ENCODE measurements at regions not wholly inside any gene's neighbourhood (a gene's known extent, or its start where the extent isn't known, plus 50 kb on each side); places are given as distances from the start of the nearest gene placed in this dataset.

DNA sequence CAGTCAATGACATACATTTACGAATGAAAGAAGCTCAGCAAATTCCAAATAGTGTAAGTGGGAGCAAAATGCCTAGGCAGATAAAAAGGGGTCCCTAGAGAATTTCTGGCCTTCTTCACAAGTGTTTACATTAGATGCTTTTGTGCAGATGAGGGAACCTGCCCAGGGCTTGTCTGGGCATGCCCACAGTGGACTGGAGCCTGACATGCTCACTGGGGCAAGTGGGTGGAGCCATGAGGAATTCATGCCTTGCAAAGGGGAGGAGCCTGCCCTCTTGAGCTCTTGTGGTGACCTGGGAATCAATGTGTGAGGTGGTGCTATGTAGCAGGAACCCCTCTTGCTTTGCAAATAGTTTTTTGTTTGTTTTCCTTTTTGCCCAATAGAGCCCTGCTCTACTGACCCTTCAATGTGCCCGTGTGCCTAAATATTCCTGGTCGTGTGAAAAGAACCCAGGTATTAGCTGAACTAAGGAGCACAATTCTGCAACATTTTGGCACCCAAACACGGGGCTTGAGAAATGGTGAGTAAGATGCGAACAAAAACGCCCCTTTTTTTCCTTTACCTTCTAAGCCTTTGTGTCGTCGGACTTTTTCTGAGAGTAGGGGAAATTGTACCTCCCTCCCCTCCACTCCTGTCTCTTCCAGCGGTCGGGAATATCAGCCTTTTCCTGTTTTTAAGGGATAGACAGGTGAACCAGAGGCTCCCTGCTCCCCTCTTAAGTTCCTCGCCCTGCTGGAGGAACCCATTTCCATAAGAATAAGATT, 433.8 kb upstream of the CDH9 start:
- Histone ChIP-seq H3K36me3 (ENCODE audit: insufficient read depth, low read length) (no peaks in the 10 kb centered on the region), H4K20me1 (ENCODE audit: insufficient read depth, low read length) (no peaks in the 10 kb centered on the region), H3K9me2 (ENCODE audit: insufficient read depth, low read length) (no peaks in the 10 kb centered on the region), H2AFZ (ENCODE audit: low read length) (no peak overlapping the region), H3K4me1 (ENCODE audit: insufficient read depth, low read length, poor library complexity, severe bottlenecking) (no peaks in the 10 kb centered on the region), H3K27ac (ENCODE audit: low read depth, low read length, poor library complexity, severe bottlenecking) (no peak overlapping the region), H3K4me2 (ENCODE audit: low read length) (peak overlapping the region; percentile 41; the same call in 1 of the 2 replicates), H3K4me3 (ENCODE audit: low read depth, low read length, poor library complexity, severe bottlenecking) (no peak overlapping the region), H3K9me3 (ENCODE audit: low read length) (peaks cover 14% of the 10 kb centered on the region; the same call in 1 of the 2 replicates), H3K79me2 (ENCODE audit: insufficient read depth, low read depth, low read length) (no peaks in the 10 kb centered on the region)
- TF ChIP-seq EZH2phosphoT487 (IDR thresholded peaks at IDR 0.05; ENCODE audit: borderline replicate concordance, low read depth, low read length): no peak
- TF ChIP-seq, protein P1, sequence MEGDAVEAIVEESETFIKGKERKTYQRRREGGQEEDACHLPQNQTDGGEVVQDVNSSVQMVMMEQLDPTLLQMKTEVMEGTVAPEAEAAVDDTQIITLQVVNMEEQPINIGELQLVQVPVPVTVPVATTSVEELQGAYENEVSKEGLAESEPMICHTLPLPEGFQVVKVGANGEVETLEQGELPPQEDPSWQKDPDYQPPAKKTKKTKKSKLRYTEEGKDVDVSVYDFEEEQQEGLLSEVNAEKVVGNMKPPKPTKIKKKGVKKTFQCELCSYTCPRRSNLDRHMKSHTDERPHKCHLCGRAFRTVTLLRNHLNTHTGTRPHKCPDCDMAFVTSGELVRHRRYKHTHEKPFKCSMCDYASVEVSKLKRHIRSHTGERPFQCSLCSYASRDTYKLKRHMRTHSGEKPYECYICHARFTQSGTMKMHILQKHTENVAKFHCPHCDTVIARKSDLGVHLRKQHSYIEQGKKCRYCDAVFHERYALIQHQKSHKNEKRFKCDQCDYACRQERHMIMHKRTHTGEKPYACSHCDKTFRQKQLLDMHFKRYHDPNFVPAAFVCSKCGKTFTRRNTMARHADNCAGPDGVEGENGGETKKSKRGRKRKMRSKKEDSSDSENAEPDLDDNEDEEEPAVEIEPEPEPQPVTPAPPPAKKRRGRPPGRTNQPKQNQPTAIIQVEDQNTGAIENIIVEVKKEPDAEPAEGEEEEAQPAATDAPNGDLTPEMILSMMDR (conservative IDR thresholded peaks at IDR 0.05; ENCODE audit: low read length): no peak
- POLR2A ChIA-PET: no interaction called here
- DNase-seq (ENCODE audit: low spot score): no peak
- CTCF ChIA-PET (ENCODE audit: unreplicated experiment): no interaction called here
- BruUV-seq (replicated peaks): no TSS peak
- intact Hi-C loops (cut with micrococcal nuclease; ENCODE audit: unreplicated experiment): no loop called here

DNA sequence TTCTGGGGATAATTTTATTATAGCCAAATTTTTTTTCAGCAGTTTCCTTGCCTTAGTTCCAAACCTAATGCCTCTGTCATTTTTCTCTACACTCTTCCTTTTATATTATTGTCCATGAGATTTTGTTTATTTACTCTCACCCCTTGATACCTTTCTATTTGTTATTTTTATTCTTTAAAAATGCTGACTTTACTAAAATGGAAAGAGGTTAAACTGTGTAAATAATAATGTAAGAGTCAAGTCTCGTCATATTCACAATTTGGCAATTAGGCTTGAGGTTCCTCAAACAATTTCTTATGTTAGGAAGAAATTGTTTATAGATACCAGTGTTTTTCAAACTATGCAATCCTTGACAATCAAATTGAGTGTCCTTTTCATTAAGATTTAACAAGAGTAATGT, 428.6 kb upstream of the CDH9 start:
- Histone ChIP-seq H2AFZ (ENCODE audit: low read length) (no peak overlapping the region), H3K27ac (ENCODE audit: low read depth, low read length, poor library complexity, severe bottlenecking) (no peak overlapping the region), H3K79me2 (ENCODE audit: insufficient read depth, low read depth, low read length) (no peaks in the 10 kb centered on the region), H4K20me1 (ENCODE audit: insufficient read depth, low read length) (no peaks in the 10 kb centered on the region), H3K4me1 (ENCODE audit: insufficient read depth, low read length, poor library complexity, severe bottlenecking) (no peaks in the 10 kb centered on the region), H3K36me3 (ENCODE audit: insufficient read depth, low read length) (no peaks in the 10 kb centered on the region), H3K4me3 (ENCODE audit: low read depth, low read length, poor library complexity, severe bottlenecking) (no peak overlapping the region), H3K9me2 (ENCODE audit: insufficient read depth, low read length) (no peaks in the 10 kb centered on the region), H3K4me2 (ENCODE audit: low read length) (no peak overlapping the region), H3K9me3 (ENCODE audit: low read length) (peaks cover 11% of the 10 kb centered on the region; the same call in 1 of the 2 replicates)
- TF ChIP-seq EZH2phosphoT487 (IDR thresholded peaks at IDR 0.05; ENCODE audit: borderline replicate concordance, low read depth, low read length): no peak
- TF ChIP-seq, protein P1 (conservative IDR thresholded peaks at IDR 0.05; ENCODE audit: low read length): no peak
- no peak for DNase-seq (ENCODE audit: low spot score)
- ChIA-PET CTCF (ENCODE audit: unreplicated experiment) (no interaction called here), POLR2A (interaction anchor here (1.2 kb wide), 1 partner anchor 8 kb away, joined by 3 read pairs; no protein-coding TSS in a partner anchor)
- BruUV-seq (replicated peaks): no TSS peak
- intact Hi-C loops (cut with micrococcal nuclease; ENCODE audit: unreplicated experiment): no loop called here

DNA sequence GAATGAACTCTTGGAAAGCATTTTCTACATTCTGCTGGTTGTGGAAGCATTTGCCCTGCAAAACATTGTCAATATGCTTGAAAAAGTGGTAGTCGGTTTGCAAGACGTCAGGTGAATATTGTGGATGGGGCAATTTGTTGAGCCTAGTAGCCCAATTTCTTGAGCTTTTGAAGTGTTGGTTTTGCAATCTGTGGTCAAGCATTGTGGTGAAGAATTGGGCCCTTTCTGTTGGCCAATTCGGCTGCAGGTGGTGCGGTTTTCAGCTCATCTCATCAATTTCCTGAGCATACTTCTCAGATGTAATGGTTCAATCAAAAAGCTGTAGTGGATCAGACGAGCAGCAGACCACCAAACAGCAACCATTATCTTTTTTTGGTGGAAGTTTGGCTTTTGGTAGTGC, 426.8 kb upstream of the CDH9 start:
- H3K36me3 ChIP-seq (ENCODE audit: insufficient read depth, low read length): no peaks in the 10 kb centered on the region
- no peaks in the 10 kb centered on the region for H3K4me1 ChIP-seq (ENCODE audit: insufficient read depth, low read length, poor library complexity, severe bottlenecking)
- POLR2A ChIA-PET: no interaction called here
- TF ChIP-seq EZH2phosphoT487 (IDR thresholded peaks at IDR 0.05; ENCODE audit: borderline replicate concordance, low read depth, low read length): no peak
- TF ChIP-seq, protein P1 (conservative IDR thresholded peaks at IDR 0.05; ENCODE audit: low read length): no peak
- no peaks in the 10 kb centered on the region for H3K9me2 ChIP-seq (ENCODE audit: insufficient read depth, low read length)
- CTCF ChIA-PET (ENCODE audit: unreplicated experiment): no interaction called here
- H3K79me2 ChIP-seq (ENCODE audit: insufficient read depth, low read depth, low read length): no peaks in the 10 kb centered on the region
- intact Hi-C loops (cut with micrococcal nuclease; ENCODE audit: unreplicated experiment): no loop called here
- no peaks in the 10 kb centered on the region for H4K20me1 ChIP-seq (ENCODE audit: insufficient read depth, low read length)
- no peak overlapping the region for H3K4me3 ChIP-seq (ENCODE audit: low read depth, low read length, poor library complexity, severe bottlenecking)
- peaks cover 11% of the 10 kb centered on the region; the same call in 1 of the 2 replicates for H3K9me3 ChIP-seq (ENCODE audit: low read length)
- no peak for DNase-seq (ENCODE audit: low spot score)
- BruUV-seq (replicated peaks): no TSS peak
- H2AFZ ChIP-seq (ENCODE audit: low read length): no peak overlapping the region
- H3K4me2 ChIP-seq (ENCODE audit: low read length): no peak overlapping the region
- H3K27ac ChIP-seq (ENCODE audit: low read depth, low read length, poor library complexity, severe bottlenecking): no peak overlapping the region

Data from OCI-LY7 (cell line).